Right atrium auricular region (tissue), 2 donors: ENCODE measurements at regions not wholly inside any gene's neighbourhood (a gene's known extent, or its start where the extent isn't known, plus 50 kb on each side); places are given as distances from the start of the nearest gene placed in this dataset.

Source experiments
- DNase-seq: peaks from one replicate; pipeline ENCODE4 v3.0.0-alpha.2; 2019; ENCODE audit warnings: low spot score
- H3K27ac ChIP-seq, 2 donors: fragments of 200-600 bp; sonication (generic); 1 replicate in 1 of 2; 2 replicates in 1 of 2; pipeline ENCODE4 v1.5.1; 2016 to 2019
- H3K27me3 ChIP-seq, 2 donors: fragments of 200-600 bp; sonication (generic); one replicate each; pipeline versions ENCODE4 v1.5.1 to v1.6.0; 2017 to 2019
- H3K36me3 ChIP-seq: fragments of 200-600 bp; sonication (generic); one replicate; pipeline ENCODE4 v1.5.1; 2016
- H3K4me1 ChIP-seq, 2 donors: fragments of 200-600 bp; sonication (generic); one replicate each; pipeline versions ENCODE4 v1.5.1 to v1.6.0; 2017 to 2019
- H3K4me3 ChIP-seq, 2 donors: fragments of 200-600 bp; sonication (generic); 1 replicate in 1 of 2; 2 replicates in 1 of 2; pipeline ENCODE4 v1.5.1; 2017 to 2019; ENCODE audit warnings: mild to moderate bottlenecking in 1 of 2, moderate library complexity in 1 of 2
- H3K9me3 ChIP-seq, 2 donors: fragments of 200-600 bp; sonication (generic); one replicate each; pipeline ENCODE4 v1.5.1; 2019
- TF ChIP-seq, protein P1 (sequence below), 2 donors: fragments of 200-600 bp; sonication (generic); IDR thresholded peaks; one replicate each; pipeline ENCODE4 v1.5.1; 2019; ENCODE audit warnings: antibody characterized with exemption in 2 of 2

DNA sequence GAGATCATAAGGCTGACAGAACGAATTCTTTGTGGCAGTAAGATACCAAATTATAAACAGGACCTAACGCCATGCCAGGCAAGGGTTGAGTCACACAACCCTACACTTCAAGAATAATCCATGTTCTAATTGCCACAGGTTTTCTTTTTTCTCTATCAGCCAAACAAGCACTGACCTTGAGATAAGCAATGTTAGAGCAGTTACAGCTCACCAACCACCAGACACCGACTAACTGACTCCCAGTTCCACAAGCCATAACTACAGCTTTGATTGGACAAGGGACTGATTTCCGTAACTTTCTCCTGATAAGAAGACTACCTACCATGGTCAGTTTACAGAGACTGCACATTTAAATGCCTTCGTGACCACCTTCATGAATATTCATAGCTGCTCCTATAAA lies 149.6 kb downstream of the PTPRU start:
- TF ChIP-seq, protein P1, sequence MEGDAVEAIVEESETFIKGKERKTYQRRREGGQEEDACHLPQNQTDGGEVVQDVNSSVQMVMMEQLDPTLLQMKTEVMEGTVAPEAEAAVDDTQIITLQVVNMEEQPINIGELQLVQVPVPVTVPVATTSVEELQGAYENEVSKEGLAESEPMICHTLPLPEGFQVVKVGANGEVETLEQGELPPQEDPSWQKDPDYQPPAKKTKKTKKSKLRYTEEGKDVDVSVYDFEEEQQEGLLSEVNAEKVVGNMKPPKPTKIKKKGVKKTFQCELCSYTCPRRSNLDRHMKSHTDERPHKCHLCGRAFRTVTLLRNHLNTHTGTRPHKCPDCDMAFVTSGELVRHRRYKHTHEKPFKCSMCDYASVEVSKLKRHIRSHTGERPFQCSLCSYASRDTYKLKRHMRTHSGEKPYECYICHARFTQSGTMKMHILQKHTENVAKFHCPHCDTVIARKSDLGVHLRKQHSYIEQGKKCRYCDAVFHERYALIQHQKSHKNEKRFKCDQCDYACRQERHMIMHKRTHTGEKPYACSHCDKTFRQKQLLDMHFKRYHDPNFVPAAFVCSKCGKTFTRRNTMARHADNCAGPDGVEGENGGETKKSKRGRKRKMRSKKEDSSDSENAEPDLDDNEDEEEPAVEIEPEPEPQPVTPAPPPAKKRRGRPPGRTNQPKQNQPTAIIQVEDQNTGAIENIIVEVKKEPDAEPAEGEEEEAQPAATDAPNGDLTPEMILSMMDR (IDR thresholded peaks at IDR 0.05), result no peak
- Histone ChIP-seq H3K27me3 (no peaks in the 10 kb centered on the region), H3K9me3 (no peaks in the 10 kb centered on the region), H3K27ac (no peak overlapping the region), H3K4me3 (no peak overlapping the region), H3K36me3 (no peaks in the 10 kb centered on the region), H3K4me1 (no peaks in the 10 kb centered on the region)
- no peak for DNase-seq

DNA sequence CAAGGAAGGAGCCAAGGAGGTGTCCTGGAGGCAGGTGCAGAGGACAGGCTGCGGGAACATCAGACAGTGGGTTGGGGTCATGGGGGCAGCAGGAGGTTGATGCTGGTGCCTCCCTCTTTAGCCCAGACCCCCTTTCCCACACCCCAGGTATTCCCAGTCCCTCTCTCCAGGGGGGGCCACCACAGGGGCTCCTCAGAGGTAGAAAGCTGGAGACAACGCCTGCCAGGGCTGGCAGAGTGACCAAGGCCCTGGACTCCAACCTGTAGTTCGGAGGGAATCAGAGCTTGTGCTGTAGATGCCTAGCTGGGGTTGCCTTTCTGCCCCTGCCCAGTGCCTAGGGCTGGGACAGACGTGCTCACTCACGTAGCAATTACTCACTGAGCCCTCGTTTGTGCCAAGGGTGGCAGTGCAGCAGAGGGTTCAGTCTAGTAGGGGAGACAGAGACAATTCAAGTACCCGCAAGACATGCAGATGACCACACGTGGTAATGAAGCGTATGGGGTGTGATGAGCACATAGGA lies 148.2 kb downstream of the PTPRU start:
- Histone ChIP-seq H3K9me3 (peaks cover 0 to 5% of the 10 kb centered on the region in 2 donors), H3K36me3 (no peaks in the 10 kb centered on the region), H3K4me3 (no peak overlapping the region), H3K27me3 (no peaks in the 10 kb centered on the region), H3K4me1 (no peaks in the 10 kb centered on the region), H3K27ac (no peak overlapping the region)
- DNase-seq, result peak; percentile 13
- TF ChIP-seq, protein P1 (IDR thresholded peaks at IDR 0.05), result no peak

DNA sequence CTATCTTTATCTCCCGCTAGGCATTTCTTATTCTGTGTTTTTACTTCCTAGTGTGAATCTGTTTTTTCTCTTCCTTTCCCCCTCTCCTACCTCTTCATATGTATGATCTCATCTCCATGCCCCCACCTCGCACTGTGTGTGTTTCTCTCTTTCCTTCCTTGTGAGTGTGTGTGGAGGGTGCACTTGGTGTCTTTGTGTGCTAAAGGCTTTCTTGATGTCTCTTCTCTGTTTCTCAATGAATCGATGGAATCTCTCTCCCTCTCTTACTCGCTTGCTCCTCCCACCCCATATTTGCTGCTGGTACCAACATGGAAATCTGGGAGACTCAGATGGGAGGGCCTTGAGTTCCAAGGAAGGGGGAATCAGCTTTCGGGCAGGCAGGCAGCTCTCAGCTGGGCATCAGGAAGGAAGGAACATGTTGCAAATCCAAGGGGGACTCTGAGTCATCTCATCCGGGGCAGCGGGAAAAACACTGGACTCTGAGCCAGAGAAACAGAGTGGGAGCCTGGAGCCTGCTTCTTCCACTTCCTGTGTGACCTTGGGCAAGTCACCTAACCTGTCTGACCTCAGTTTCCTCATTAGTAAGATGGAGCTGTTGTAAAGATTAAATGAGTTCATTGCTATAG lies 147.5 kb downstream of the PTPRU start:
- Histone ChIP-seq H3K36me3 (no peaks in the 10 kb centered on the region), H3K4me3 (no peak overlapping the region), H3K9me3 (peaks cover 0 to 12% of the 10 kb centered on the region in 2 donors), H3K27me3 (no peaks in the 10 kb centered on the region), H3K4me1 (no peaks in the 10 kb centered on the region), H3K27ac (no peak overlapping the region)
- DNase-seq, result peak; percentile 34
- TF ChIP-seq, protein P1 (IDR thresholded peaks at IDR 0.05), result no peak

GRCh38 chr1:29382851-29383745 lies 146.8 kb downstream of the PTPRU start:
- Histone ChIP-seq H3K4me1 (no peaks in the 10 kb centered on the region), H3K27me3 (no peaks in the 10 kb centered on the region)

DNA sequence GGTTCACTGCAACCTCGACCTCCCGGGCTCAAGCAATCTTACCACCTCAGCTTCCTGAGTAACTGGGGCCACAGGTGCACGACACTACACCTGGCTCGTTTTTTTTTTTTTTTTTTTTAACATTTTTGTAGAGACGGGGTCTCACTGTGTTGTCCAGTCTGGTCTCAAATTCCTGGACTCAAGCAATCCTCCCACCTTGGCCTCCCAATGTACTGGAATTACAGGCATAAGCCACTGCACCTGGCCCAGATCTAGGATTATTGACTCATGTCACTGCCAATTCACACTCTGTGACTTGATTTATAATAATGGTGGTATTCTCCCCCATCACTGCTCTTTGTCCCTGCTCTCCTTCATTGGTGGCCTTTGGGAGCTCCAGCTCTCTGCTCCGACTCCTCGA lies 145.1 kb downstream of the PTPRU start:
- H3K4me1 ChIP-seq, result no peaks in the 10 kb centered on the region
- peak; percentile 26 for DNase-seq
- H3K4me3 ChIP-seq, result no peak overlapping the region
- H3K9me3 ChIP-seq, result peaks cover 0 to 25% of the 10 kb centered on the region in 2 donors
- no peaks in the 10 kb centered on the region for H3K27me3 ChIP-seq
- H3K36me3 ChIP-seq, result no peaks in the 10 kb centered on the region
- no peak overlapping the region for H3K27ac ChIP-seq
- TF ChIP-seq, protein P1 (IDR thresholded peaks at IDR 0.05), result no peak

More at GRCh38 chr1:29382851-29383745, 146.8 kb downstream of the PTPRU start:
- DNase-seq, result peak; percentile 46
- Histone ChIP-seq H3K36me3 (no peaks in the 10 kb centered on the region), H3K27ac (no peak overlapping the region), H3K9me3 (peaks cover 0 to 20% of the 10 kb centered on the region in 2 donors), H3K4me3 (no peak overlapping the region)
- TF ChIP-seq, protein P1 (IDR thresholded peaks at IDR 0.05), result no peak
